ENCODE measurements at regions not wholly inside any gene's neighbourhood (a gene's known extent, or its start where the extent isn't known, plus 50 kb on each side); places are given as distances from the start of the nearest gene placed in this dataset.

- TF ChIP-seq POLR2A (IDR thresholded peaks at IDR 0.05; ENCODE audit: low read depth, low read length) (no peak), NFE2L2 (IDR thresholded peaks at IDR 0.05; ENCODE audit: low read depth, low read length) (peak; percentile 72), MXI1 (IDR thresholded peaks at IDR 0.05; ENCODE audit: borderline replicate concordance, low read depth, low read length) (peak; percentile 87), MAZ (IDR thresholded peaks at IDR 0.05; ENCODE audit: borderline replicate concordance, low read depth, low read length) (peak; percentile 56), SMC3 (IDR thresholded peaks at IDR 0.05; ENCODE audit: low read depth, low read length) (no peak), FOS (IDR thresholded peaks at IDR 0.05; ENCODE audit: low read depth, low read length) (peak; percentile 48), RCOR1 (IDR thresholded peaks at IDR 0.05; ENCODE audit: insufficient replicate concordance, low read length) (no peak), BHLHE40 (IDR thresholded peaks at IDR 0.05; ENCODE audit: low read depth, low read length) (peak; percentile 97), CEBPB (IDR thresholded peaks at IDR 0.05; ENCODE audit: low read depth, low read length) (no peak)
- BruUV-seq (replicated peaks), result no TSS peak
- peak overlapping the region; percentile 94 for H2BK120ac ChIP-seq (ENCODE audit: low read depth, low read length)
- DNase-seq, result peak; percentile 90
- ChIA-PET CTCF (no interaction called here), POLR2A (ENCODE audit: unreplicated experiment) (interaction anchor here (0.6 kb wide), 1 partner anchor 93 kb away, joined by 3 read pairs; no protein-coding TSS in a partner anchor)
- peak overlapping the region; percentile 93 for H3K14ac ChIP-seq (replicated peaks; ENCODE audit: low read depth, low read length)
- H2AFZ ChIP-seq (replicated peaks; ENCODE audit: low read length, poor library complexity), result peak overlapping the region; percentile 67
- no peak overlapping the region for H3K4me2 ChIP-seq (ENCODE audit: low read depth, low read length)
- no peaks in the 10 kb centered on the region for H3K36me3 ChIP-seq (ENCODE audit: control insufficient read depth, insufficient read depth, low read length)
- peak overlapping the region; percentile 53 for H3K27ac ChIP-seq (ENCODE audit: insufficient read depth, low read length)
- no peak overlapping the region for H3K9ac ChIP-seq (ENCODE audit: low read depth, low read length)
- dilution Hi-C loops (cut with HindIII; ENCODE audit: low sequenced_read_pairs, unreplicated experiment) (no loop called here), intact Hi-C loops (cut with micrococcal nuclease) (loop anchor here (10.0 kb wide), 1 partner anchor 279 kb away; no protein-coding TSS in a partner anchor), in situ Hi-C loops (cut with MboI; ENCODE audit: low sequenced_read_pairs) (loop anchor here (10.0 kb wide), 1 partner anchor 661 kb away; the partner anchor contains the start of gene SHH)
- peak overlapping the region; percentile 63 for H3K23ac ChIP-seq (ENCODE audit: low read depth, low read length)
- peak; percentile 82 for ATAC-seq (ENCODE audit: low read depth)
- H3K4me1 ChIP-seq (ENCODE audit: control insufficient read depth, insufficient read depth, low read length), result peaks cover 11% of the 10 kb centered on the region
- H3K9me1 ChIP-seq (ENCODE audit: insufficient read depth, low read length), result peaks cover 10% of the 10 kb centered on the region
- H3K56ac ChIP-seq (ENCODE audit: extremely low read depth, insufficient read depth, low read length), result no peak overlapping the region
- H2BK20ac ChIP-seq (ENCODE audit: low read depth, low read length), result peak overlapping the region; percentile 93
- H4K20me1 ChIP-seq (ENCODE audit: insufficient read depth, low read length), result no peaks in the 10 kb centered on the region
- peak overlapping the region; percentile 81; the same call in 1 of the 3 replicates for H2BK15ac ChIP-seq (ENCODE audit: low read depth, low read length)
- peak overlapping the region; percentile 91 for H4K91ac ChIP-seq (ENCODE audit: insufficient read depth, low read depth, low read length)
- H3K9me3 ChIP-seq (ENCODE audit: control insufficient read depth, insufficient read depth, low read length), result no peaks in the 10 kb centered on the region; the same call in 1 of the 2 replicates
- H3K27me3 ChIP-seq (ENCODE audit: control insufficient read depth, insufficient read depth, low read length), result no peaks in the 10 kb centered on the region
- H3K18ac ChIP-seq (ENCODE audit: low read depth, low read length), result peak overlapping the region; percentile 58; the same call in 1 of the 2 replicates
- H3K79me1 ChIP-seq (ENCODE audit: low read depth in 1 of 2, low read length in 2 of 2), result no peaks in the 10 kb centered on the region
- H4K5ac ChIP-seq (ENCODE audit: low read depth, low read length), result peak overlapping the region; percentile 60; the same call in 1 of the 2 replicates
- H3K4me3 ChIP-seq (ENCODE audit: insufficient read depth, low read depth, low read length), result no peak overlapping the region
- H3K4ac ChIP-seq (ENCODE audit: low read depth, low read length), result peak overlapping the region; percentile 97
- WGBS, 2 experiments (ENCODE audit: extremely low coverage in 2 of 2, insufficient read length in 1 of 2), result 0% methylated on average over 2 of the region's 5 CpGs; no CpG with 5 or more reads in 1 of the 2 experiments
- peak overlapping the region; percentile 94; the same call in 1 of the 2 replicates for H2AK5ac ChIP-seq (ENCODE audit: low read depth, low read length)
- peak overlapping the region; percentile 32 for H2BK5ac ChIP-seq (ENCODE audit: low read depth, low read length, poor library complexity, severe bottlenecking)
- H2AK9ac ChIP-seq (replicated peaks; ENCODE audit: low read depth, low read length, poor library complexity), result peak overlapping the region; percentile 79
- H4K8ac ChIP-seq (ENCODE audit: low read depth in 2 of 2, low read length in 2 of 2), result peak overlapping the region in 1 of 2 experiments; percentile 91; a peak in 2 of 4 replicates
These were observed 164.9 kb upstream of the RNF32 start for GRCh38 chr7:156475666-156476065.
